ENCODE measurements at regions not wholly inside any gene's neighbourhood (a gene's known extent, or its start where the extent isn't known, plus 50 kb on each side); places are given as distances from the start of the nearest gene placed in this dataset.

GRCh38 chr15:38660738-38661137, 96.1 kb upstream of the RASGRP1 start:
- TF ChIP-seq CTCF (IDR thresholded peaks at IDR 0.05; ENCODE audit: insufficient read depth, low read length, poor library complexity, severe bottlenecking) = no peak
- TF ChIP-seq EZH2phosphoT487 (conservative IDR thresholded peaks at IDR 0.05; ENCODE audit: low read length) = no peak

Measured in SU-DHL-6 (cell line).